Choroid plexus epithelial cell (primary cell): ENCODE measurements at regions not wholly inside any gene's neighbourhood (a gene's known extent, or its start where the extent isn't known, plus 50 kb on each side); places are given as distances from the start of the nearest gene placed in this dataset.

Experiments
- DNase-seq: peaks from one replicate; pipeline ENCODE4 v3.0.0-alpha.2; 2010; ENCODE audit warnings: low read depth
- H3K4me3 ChIP-seq: 2 replicates; pipeline ENCODE4 v1.5.1; 2011; ENCODE audit warnings: low read depth, mild to moderate bottlenecking, control low read depth, low read length, moderate library complexity
- CTCF ChIP-seq: conservative IDR thresholded peaks from 2 replicates; pipeline ENCODE4 v1.5.1; 2011; ENCODE audit warnings: low read depth, mild to moderate bottlenecking, control low read depth, inconsistent platforms, low read length, moderate library complexity

GRCh38 chr13:81957121-81957520, 1616.2 kb upstream of the SPRY2 start:
- peak; percentile 32 for TF ChIP-seq CTCF
- no peak for DNase-seq
- H3K4me3 ChIP-seq = no peak overlapping the region

DNA sequence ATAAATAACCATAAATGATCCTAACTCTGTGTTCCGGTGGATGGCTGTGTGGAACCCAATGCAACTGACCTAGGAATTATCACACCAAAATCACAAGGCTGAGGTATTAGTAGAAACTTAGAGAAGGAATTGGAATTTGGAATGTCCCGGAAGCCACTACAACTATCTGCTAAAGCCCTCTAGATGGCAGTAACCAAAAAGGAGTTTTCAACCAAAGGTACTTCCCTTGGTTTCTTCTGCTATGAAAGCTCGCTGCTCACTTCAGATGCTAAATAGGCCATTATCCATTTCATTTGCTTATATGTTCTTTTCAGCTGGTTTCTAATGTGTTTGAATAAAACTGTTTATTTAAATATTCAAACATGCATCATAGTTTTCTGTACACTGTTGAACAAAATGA, 1589.1 kb upstream of the SPRY2 start:
- H3K4me3 ChIP-seq = no peak overlapping the region
- peak; percentile 71 for DNase-seq
- peak; percentile 69 for TF ChIP-seq CTCF

- TF ChIP-seq CTCF = peak; percentile 49
Measured at GRCh38 chr13:81927347-81927746, 1586.4 kb upstream of the SPRY2 start.

DNA sequence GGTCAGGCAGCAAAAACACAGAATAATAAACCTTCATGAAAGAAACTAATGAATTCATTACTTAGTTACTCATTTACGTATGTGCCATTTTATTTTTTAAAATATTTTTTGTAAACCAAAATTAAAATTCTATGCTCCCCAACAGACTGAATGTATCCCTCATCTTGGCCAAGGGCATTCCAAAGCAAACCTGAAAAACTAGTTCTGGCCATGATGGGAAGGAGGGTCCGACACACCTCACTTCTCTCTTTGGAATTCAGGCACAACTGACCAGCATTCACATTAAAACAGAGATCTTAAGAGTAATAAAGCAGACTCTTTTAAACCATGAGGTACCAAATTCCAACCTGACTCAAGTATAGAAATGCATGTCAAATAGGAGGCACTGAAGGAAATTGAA, 1576.9 kb upstream of the SPRY2 start:
- TF ChIP-seq CTCF = no peak
- no peak for DNase-seq
- no peak overlapping the region for H3K4me3 ChIP-seq

More at GRCh38 chr13:81927347-81927746, 1586.4 kb upstream of the SPRY2 start:
- peak; percentile 37 for DNase-seq
- H3K4me3 ChIP-seq = no peak overlapping the region

- no peak overlapping the region for H3K4me3 ChIP-seq
- peak; percentile 12 for DNase-seq
- no peak for TF ChIP-seq CTCF
Measured at GRCh38 chr13:81916461-81916860, 1575.5 kb upstream of the SPRY2 start.

- TF ChIP-seq CTCF = no peak
- no peak for DNase-seq
- H3K4me3 ChIP-seq = no peak overlapping the region
Measured at GRCh38 chr13:81907787-81908372, 1567.0 kb upstream of the SPRY2 start.

DNA sequence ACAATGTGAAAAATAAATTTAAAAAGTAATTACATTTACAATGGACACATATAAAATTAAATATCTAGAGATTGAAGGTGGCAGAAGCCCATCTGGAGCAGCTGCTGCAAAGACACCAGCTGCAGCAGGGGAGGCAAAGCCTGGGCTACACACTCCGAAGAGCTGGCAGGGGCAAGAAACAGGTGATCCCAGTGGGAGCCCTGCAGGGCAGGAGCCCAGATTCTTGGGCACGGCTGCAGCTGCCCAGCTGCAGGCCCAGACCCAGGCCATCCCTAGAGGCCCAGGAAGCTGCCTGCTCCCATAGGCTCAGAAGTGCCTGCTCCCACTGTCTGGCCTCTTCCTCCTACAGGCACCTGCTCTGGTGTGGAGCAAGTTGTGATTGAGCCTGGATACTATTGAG, 1547.9 kb upstream of the SPRY2 start:
- no peak for DNase-seq
- TF ChIP-seq CTCF = no peak
- H3K4me3 ChIP-seq = no peak overlapping the region
